B cell (primary cell): ENCODE measurements at regions not wholly inside any gene's neighbourhood (a gene's known extent, or its start where the extent isn't known, plus 50 kb on each side); places are given as distances from the start of the nearest gene placed in this dataset.

Source experiments
- CTCF ChIP-seq: fragments of 200-600 bp; IDR thresholded peaks from one replicate; pipeline ENCODE4 v1.8.0; 2022; ENCODE audit warnings: antibody characterized with exemption, mild to moderate bottlenecking
- EZH2 ChIP-seq: IDR thresholded peaks from 2 replicates; pipeline ENCODE4 v1.6.1; 2012; ENCODE audit warnings: borderline replicate concordance, low read depth, mild to moderate bottlenecking, moderate library complexity, low read length; ENCODE audit not compliant: insufficient read depth, poor library complexity, severe bottlenecking

- TF ChIP-seq CTCF (no peak), EZH2 (no peak)
Observed at GRCh38 chr4:14111730-14112181, 484.2 kb upstream of the BOD1L1 start.
